ENCODE measurements at regions not wholly inside any gene's neighbourhood (a gene's known extent, or its start where the extent isn't known, plus 50 kb on each side); places are given as distances from the start of the nearest gene placed in this dataset.

DNA sequence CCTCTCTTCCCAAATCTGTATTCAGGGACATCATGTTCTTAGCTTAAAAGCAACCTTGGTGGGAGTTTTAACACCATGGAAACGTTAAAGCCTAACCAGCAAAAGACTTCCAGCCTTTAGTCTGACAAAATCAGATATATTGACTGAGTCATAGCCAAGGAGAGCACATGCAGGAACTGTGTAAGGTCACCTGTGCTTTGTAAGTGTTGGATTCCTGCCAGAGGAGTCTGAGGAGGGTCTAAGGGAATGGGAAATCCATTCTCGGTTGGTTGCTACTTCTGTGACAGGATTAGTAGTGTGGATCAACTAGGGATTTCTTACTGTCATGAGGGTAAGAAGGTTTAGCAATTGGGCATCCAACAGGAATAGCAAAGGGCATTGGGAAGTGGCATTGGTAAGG, 142.0 kb upstream of the CHD1 start:
- H3K79me2 ChIP-seq (ENCODE audit: insufficient read depth, low read length) = no peaks in the 10 kb centered on the region
- no peak overlapping the region for H3K4me3 ChIP-seq (replicated peaks in 1 of 3; ENCODE audit: low read depth in 2 of 3, low read length in 3 of 3)
- no peaks in the 10 kb centered on the region for H3K36me3 Mint-ChIP-seq
- no peak for DNase-seq
- TF ChIP-seq, protein P1, sequence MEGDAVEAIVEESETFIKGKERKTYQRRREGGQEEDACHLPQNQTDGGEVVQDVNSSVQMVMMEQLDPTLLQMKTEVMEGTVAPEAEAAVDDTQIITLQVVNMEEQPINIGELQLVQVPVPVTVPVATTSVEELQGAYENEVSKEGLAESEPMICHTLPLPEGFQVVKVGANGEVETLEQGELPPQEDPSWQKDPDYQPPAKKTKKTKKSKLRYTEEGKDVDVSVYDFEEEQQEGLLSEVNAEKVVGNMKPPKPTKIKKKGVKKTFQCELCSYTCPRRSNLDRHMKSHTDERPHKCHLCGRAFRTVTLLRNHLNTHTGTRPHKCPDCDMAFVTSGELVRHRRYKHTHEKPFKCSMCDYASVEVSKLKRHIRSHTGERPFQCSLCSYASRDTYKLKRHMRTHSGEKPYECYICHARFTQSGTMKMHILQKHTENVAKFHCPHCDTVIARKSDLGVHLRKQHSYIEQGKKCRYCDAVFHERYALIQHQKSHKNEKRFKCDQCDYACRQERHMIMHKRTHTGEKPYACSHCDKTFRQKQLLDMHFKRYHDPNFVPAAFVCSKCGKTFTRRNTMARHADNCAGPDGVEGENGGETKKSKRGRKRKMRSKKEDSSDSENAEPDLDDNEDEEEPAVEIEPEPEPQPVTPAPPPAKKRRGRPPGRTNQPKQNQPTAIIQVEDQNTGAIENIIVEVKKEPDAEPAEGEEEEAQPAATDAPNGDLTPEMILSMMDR (IDR thresholded peaks at IDR 0.05) = no peak
- H4K20me1 ChIP-seq (ENCODE audit: insufficient read depth, low read length) = no peaks in the 10 kb centered on the region
- H3K27ac Mint-ChIP-seq = no peak overlapping the region
- H3K4me1 ChIP-seq (ENCODE audit: control insufficient read depth in 1 of 2, insufficient read depth in 2 of 2, low read length in 2 of 2) = no peaks in the 10 kb centered on the region
- no peaks in the 10 kb centered on the region for H3K27me3 ChIP-seq (ENCODE audit: control insufficient read depth in 2 of 2, insufficient read depth in 2 of 2, low read length in 2 of 2)
- peaks cover 2 to 10% (median 5%) of the 10 kb centered on the region in 7 donors for H3K9me3 Mint-ChIP-seq
- H3K27me3 Mint-ChIP-seq (ENCODE audit: low read depth in 3 of 3) = no peaks in the 10 kb centered on the region
- no peak overlapping the region for H3K4me3 Mint-ChIP-seq
- no peaks in the 10 kb centered on the region for H3K4me1 Mint-ChIP-seq
- no peak overlapping the region for H3K9ac ChIP-seq (ENCODE audit: insufficient read depth, low read length, poor library complexity, severe bottlenecking)
- WGBS (ENCODE audit: insufficient coverage) = 92% methylated on average over 1 of the region's 2 CpGs
- H2AFZ ChIP-seq (ENCODE audit: insufficient read depth, low read depth, low read length, poor library complexity, severe bottlenecking) = no peak overlapping the region
- H3K9me3 ChIP-seq (replicated peaks in 1 of 2; ENCODE audit: control insufficient read depth in 1 of 2, insufficient read depth in 1 of 2, low read length in 2 of 2) = peaks cover 0 to 5% of the 10 kb centered on the region in 2 donors
- H3K36me3 ChIP-seq (replicated peaks in 1 of 2; ENCODE audit: control insufficient read depth in 1 of 2, insufficient read depth in 2 of 2, low read length in 2 of 2) = no peaks in the 10 kb centered on the region
- no peak overlapping the region for H3K27ac ChIP-seq (ENCODE audit: low read depth in 1 of 2, low read length in 2 of 2)
- H3K4me2 ChIP-seq (replicated peaks; ENCODE audit: extremely low read depth, low read length, poor library complexity, severe bottlenecking) = no peak overlapping the region
- intact Hi-C loops (cut with micrococcal nuclease) = no loop called here

DNA sequence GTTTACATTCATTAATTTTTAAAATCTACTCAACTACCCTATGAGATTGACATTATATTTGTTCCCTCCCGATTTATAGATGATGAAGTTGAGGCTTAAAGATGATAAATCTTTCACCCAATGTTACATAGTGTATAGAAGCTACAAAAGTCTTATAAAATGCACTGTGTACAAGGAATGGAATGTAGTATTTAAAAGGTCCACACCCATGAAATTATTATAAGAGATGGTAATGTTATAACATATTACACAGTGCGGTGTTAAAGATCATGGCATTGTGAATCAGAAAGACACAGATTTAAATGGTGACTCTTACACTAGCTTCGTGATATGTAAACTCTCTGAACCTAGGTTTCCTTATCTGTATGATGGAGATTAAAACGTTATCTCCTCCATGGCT, 141.6 kb upstream of the CHD1 start:
- TF ChIP-seq, protein P1 (IDR thresholded peaks at IDR 0.05) = no peak
- no peak overlapping the region for H3K4me3 Mint-ChIP-seq

More for the DNA sequence above, 141.6 kb upstream of the CHD1 start:
- Mint-ChIP-seq H3K9me3 (peaks cover 2 to 10% (median 5%) of the 10 kb centered on the region in 7 donors), H3K36me3 (no peaks in the 10 kb centered on the region), H3K4me1 (no peaks in the 10 kb centered on the region), H3K27me3 (ENCODE audit: low read depth in 3 of 3) (no peaks in the 10 kb centered on the region), H3K27ac (no peak overlapping the region)
- no CpG with 5 or more reads among the region's 4 CpGs for WGBS (ENCODE audit: insufficient coverage)
- H2AFZ ChIP-seq (ENCODE audit: insufficient read depth, low read depth, low read length, poor library complexity, severe bottlenecking) = no peak overlapping the region
- H3K79me2 ChIP-seq (ENCODE audit: insufficient read depth, low read length) = no peaks in the 10 kb centered on the region
- no peak overlapping the region for H3K4me2 ChIP-seq (replicated peaks; ENCODE audit: extremely low read depth, low read length, poor library complexity, severe bottlenecking)
- no peak overlapping the region for H3K9ac ChIP-seq (ENCODE audit: insufficient read depth, low read length, poor library complexity, severe bottlenecking)
- no peaks in the 10 kb centered on the region for H4K20me1 ChIP-seq (ENCODE audit: insufficient read depth, low read length)
- no peaks in the 10 kb centered on the region for H3K27me3 ChIP-seq (ENCODE audit: control insufficient read depth in 2 of 2, insufficient read depth in 2 of 2, low read length in 2 of 2)
- peaks cover 0 to 5% of the 10 kb centered on the region in 2 donors for H3K9me3 ChIP-seq (replicated peaks in 1 of 2; ENCODE audit: control insufficient read depth in 1 of 2, insufficient read depth in 1 of 2, low read length in 2 of 2)
- no peak overlapping the region for H3K27ac ChIP-seq (ENCODE audit: low read depth in 1 of 2, low read length in 2 of 2)
- no peak overlapping the region for H3K4me3 ChIP-seq (replicated peaks in 1 of 3; ENCODE audit: low read depth in 2 of 3, low read length in 3 of 3)
- no peaks in the 10 kb centered on the region for H3K36me3 ChIP-seq (replicated peaks in 1 of 2; ENCODE audit: control insufficient read depth in 1 of 2, insufficient read depth in 2 of 2, low read length in 2 of 2)
- no peaks in the 10 kb centered on the region for H3K4me1 ChIP-seq (ENCODE audit: control insufficient read depth in 1 of 2, insufficient read depth in 2 of 2, low read length in 2 of 2)
- DNase-seq = no peak
- intact Hi-C loops (cut with micrococcal nuclease) = no loop called here
